Left lung (tissue), 4 donors: ENCODE measurements at regions not wholly inside any gene's neighbourhood (a gene's known extent, or its start where the extent isn't known, plus 50 kb on each side); places are given as distances from the start of the nearest gene placed in this dataset.
"Not testable (repeated sequence)": the region's sequence is repeated elsewhere in the genome, so short reads cannot be mapped to it uniquely, and the experiment has no call there.

Experiments
- ATAC-seq: fragments of 200-7000 bp; cut with Tn5 transposase; one replicate; pipeline ENCODE4 v1.9.1; 2020; ENCODE audit warnings: moderate library complexity
- DNase-seq, 4 donors: peaks; one replicate each; pipeline ENCODE4 v3.0.0-alpha.2; 2013 to 2020
- H3K27ac ChIP-seq, 2 donors: fragments of 200-600 bp; sonication (generic) in 1 of 2; one replicate each; pipeline versions ENCODE4 v1.5.0 to v1.8.0; 2020 to 2021
- H3K27me3 ChIP-seq, 2 donors: fragments of 200-600 bp; sonication (generic) in 1 of 2; one replicate each; pipeline versions ENCODE4 v1.5.0 to v1.8.0; 2020 to 2021
- H3K36me3 ChIP-seq, 2 donors: fragments of 200-600 bp; sonication (generic) in 1 of 2; one replicate each; pipeline versions ENCODE4 v1.5.0 to v1.8.0; 2020 to 2021
- H3K4me1 ChIP-seq, 2 donors: fragments of 200-600 bp; one replicate each; pipeline ENCODE4 v1.8.0; 2021
- H3K4me3 ChIP-seq, 2 donors: fragments of 200-600 bp; sonication (generic) in 1 of 2; one replicate each; pipeline versions ENCODE4 v1.5.0 to v1.8.0; 2020 to 2021; ENCODE audit warnings: mild to moderate bottlenecking in 1 of 2
- H3K9me3 ChIP-seq, 2 donors: fragments of 200-600 bp; sonication (generic) in 1 of 2; one replicate each; pipeline versions ENCODE4 v1.5.0 to v1.8.0; 2020 to 2021
- intact Hi-C, 2 donors: fragments of 100-400 bp; cut with DNase I; formaldehyde crosslinking; loops; one replicate each; pipeline versions ENCODE4 v1.11.2 to v1.14.2; 2022
- TF ChIP-seq, protein P1 (sequence below), 2 donors: fragments of 200-600 bp; sonication (generic) in 1 of 2; IDR thresholded peaks; one replicate each; pipeline versions ENCODE4 v1.5.0 to v1.8.0; 2021; ENCODE audit warnings: antibody characterized with exemption in 2 of 2
- donor health status: DM: no; HTN: yes; CAD: no.
- donor health status: DM: no; HTN: no; CAD: no.

DNA sequence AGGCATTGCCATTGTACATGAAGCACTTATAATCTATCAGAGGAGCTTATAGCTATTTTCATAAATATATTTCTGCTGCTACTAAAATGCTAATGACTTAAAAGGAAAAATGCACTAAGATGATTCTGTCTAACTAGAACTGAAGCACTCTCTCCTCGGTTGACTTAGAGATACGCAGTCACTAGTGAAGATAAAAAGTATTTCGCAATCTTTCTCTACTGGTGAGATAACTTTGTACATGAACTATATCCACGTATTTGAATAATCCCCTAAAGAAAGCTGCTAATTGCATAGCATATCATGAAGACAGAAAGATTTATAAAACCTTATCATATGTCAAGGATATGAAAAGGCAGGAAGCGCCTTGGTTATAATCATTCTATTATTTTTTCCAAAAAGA, 658.1 kb upstream of the PRMT6 start:
- Histone ChIP-seq H3K27me3 (no peaks in the 10 kb centered on the region), H3K27ac (no peak overlapping the region), H3K4me1 (no peaks in the 10 kb centered on the region), H3K4me3 (no peak overlapping the region), H3K9me3 (no peaks in the 10 kb centered on the region), H3K36me3 (no peaks in the 10 kb centered on the region)
- intact Hi-C loops = no loop called here
- TF ChIP-seq, protein P1, sequence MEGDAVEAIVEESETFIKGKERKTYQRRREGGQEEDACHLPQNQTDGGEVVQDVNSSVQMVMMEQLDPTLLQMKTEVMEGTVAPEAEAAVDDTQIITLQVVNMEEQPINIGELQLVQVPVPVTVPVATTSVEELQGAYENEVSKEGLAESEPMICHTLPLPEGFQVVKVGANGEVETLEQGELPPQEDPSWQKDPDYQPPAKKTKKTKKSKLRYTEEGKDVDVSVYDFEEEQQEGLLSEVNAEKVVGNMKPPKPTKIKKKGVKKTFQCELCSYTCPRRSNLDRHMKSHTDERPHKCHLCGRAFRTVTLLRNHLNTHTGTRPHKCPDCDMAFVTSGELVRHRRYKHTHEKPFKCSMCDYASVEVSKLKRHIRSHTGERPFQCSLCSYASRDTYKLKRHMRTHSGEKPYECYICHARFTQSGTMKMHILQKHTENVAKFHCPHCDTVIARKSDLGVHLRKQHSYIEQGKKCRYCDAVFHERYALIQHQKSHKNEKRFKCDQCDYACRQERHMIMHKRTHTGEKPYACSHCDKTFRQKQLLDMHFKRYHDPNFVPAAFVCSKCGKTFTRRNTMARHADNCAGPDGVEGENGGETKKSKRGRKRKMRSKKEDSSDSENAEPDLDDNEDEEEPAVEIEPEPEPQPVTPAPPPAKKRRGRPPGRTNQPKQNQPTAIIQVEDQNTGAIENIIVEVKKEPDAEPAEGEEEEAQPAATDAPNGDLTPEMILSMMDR (IDR thresholded peaks at IDR 0.05) = no peak
- DNase-seq (no peak), ATAC-seq (no peak)

DNA sequence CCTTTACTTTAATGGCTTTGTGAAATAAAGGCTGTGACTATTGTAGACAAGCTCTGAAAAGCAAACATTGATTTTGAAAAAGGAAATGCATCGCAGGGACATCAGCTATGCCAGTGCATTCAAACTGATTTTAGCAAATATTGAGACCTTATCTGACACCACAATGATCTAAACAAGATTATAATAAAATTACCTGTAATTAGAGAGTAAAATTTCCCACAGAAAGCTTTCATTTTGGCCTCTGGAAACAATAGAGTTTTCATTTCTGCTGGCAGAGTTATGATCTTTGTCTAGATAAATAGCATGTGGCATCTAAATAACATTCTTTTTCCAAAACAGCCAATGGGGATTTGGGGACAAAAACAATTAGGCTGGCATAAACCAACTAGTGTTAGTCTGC, 650.4 kb upstream of the PRMT6 start:
- no peaks in the 10 kb centered on the region for H3K9me3 ChIP-seq

GRCh38 chr1:106412321-106412720, 644.2 kb upstream of the PRMT6 start:
- H3K9me3 ChIP-seq, intact Hi-C loops, H3K4me1 ChIP-seq, H3K27ac ChIP-seq, H3K27me3 ChIP-seq, ATAC-seq, H3K36me3 ChIP-seq, H3K4me3 ChIP-seq: not testable (repeated sequence)
- DNase-seq = peak in 1 of 4 donors; percentile 43

More for the DNA sequence above, 650.4 kb upstream of the PRMT6 start:
- Histone ChIP-seq H3K4me3 (no peak overlapping the region), H3K36me3 (no peaks in the 10 kb centered on the region), H3K4me1 (no peaks in the 10 kb centered on the region), H3K27me3 (no peaks in the 10 kb centered on the region), H3K27ac (no peak overlapping the region)
- intact Hi-C loops = no loop called here
- ATAC-seq = no peak
- TF ChIP-seq, protein P1 (IDR thresholded peaks at IDR 0.05) = no peak
- no peak for DNase-seq

DNA sequence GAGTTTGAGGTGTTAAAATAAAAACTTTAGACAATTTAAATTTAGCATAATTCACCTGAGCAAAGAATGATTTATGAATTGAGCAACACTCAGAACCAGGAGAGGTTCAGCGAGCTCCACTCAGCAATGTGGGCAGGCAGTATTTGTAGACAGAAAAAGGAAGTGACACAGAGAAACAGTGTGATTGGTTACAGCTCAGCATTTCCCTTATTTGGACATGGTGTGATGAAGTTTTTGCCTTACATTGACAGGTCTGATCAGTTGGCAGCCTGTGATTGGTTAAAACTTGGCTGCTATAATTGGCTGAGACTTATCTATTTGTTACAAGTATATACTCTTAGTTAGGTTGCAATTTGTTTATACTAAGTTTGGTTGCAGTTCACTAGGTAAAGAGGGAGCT, 621.2 kb upstream of the PRMT6 start:
- DNase-seq (no peak), ATAC-seq (no peak)
- Histone ChIP-seq H3K27ac (no peak overlapping the region), H3K27me3 (no peaks in the 10 kb centered on the region), H3K9me3 (no peaks in the 10 kb centered on the region), H3K4me3 (no peak overlapping the region), H3K4me1 (no peaks in the 10 kb centered on the region), H3K36me3 (no peaks in the 10 kb centered on the region)
- intact Hi-C loops = no loop called here
- TF ChIP-seq, protein P1 (IDR thresholded peaks at IDR 0.05) = no peak

- Histone ChIP-seq H3K4me3 (no peak overlapping the region), H3K4me1 (no peaks in the 10 kb centered on the region), H3K27ac (no peak overlapping the region), H3K27me3 (no peaks in the 10 kb centered on the region), H3K9me3 (no peaks in the 10 kb centered on the region), H3K36me3 (no peaks in the 10 kb centered on the region)
- no peak for ATAC-seq
- TF ChIP-seq, protein P1 (IDR thresholded peaks at IDR 0.05) = no peak
- intact Hi-C loops = no loop called here
- DNase-seq = no peak
These were observed 617.0 kb upstream of the PRMT6 start for GRCh38 chr1:106439475-106439874.

DNA sequence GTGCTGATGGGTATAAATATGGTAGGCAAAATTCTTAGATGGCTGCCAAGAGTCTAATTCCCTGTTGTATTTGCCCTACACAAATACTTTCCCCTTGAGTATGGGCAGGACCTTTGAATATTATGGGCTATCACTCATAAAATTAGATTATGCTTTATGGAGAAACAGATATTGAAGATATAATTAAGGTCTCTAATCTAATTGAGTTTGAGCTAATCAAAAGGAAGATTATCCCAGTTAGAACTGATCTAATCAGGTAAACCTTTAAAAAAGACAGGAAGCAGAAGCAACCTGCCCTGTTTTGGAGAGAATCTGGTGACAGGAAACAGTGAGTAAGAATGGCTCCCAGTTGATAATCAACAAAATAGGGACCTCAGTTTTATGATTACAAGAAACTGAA, 609.0 kb upstream of the PRMT6 start:
- H3K27ac ChIP-seq = no peak overlapping the region
- ATAC-seq = no peak
- no peak overlapping the region for H3K4me3 ChIP-seq
- H3K27me3 ChIP-seq = no peaks in the 10 kb centered on the region
- peaks cover 0 to 2% of the 10 kb centered on the region in 2 donors for H3K9me3 ChIP-seq
- H3K4me1 ChIP-seq = no peaks in the 10 kb centered on the region
- DNase-seq = no peak
- intact Hi-C loops = no loop called here
- TF ChIP-seq, protein P1 (IDR thresholded peaks at IDR 0.05) = no peak
- H3K36me3 ChIP-seq = no peaks in the 10 kb centered on the region
